H1 (cell line): ENCODE measurements at regions not wholly inside any gene's neighbourhood (a gene's known extent, or its start where the extent isn't known, plus 50 kb on each side); places are given as distances from the start of the nearest gene placed in this dataset.
"Not testable (repeated sequence)": the region's sequence is repeated elsewhere in the genome, so short reads cannot be mapped to it uniquely, and the experiment has no call there.

Experiments used
- CTCF ChIA-PET: fragments of 300-600 bp; sonication (Branson Sonifier 250); formaldehyde crosslinking; loops from one replicate; lab custom pipeline; 2021; ENCODE audit not compliant: partially characterized antibody; lab: Charles Lee
- POLR2A ChIA-PET: fragments of 300-600 bp; sonication (Branson Sonifier 250); formaldehyde crosslinking; loops from one replicate; lab custom pipeline; 2021; ENCODE audit warnings: inconsistent platforms; ENCODE audit not compliant: partially characterized antibody; lab: Charles Lee
- DNase-seq, 2 experiments: peaks; one replicate each; pipeline versions ENCODE4 v3.0.0 to v3.0.0-alpha.2; 2010 to 2022; ENCODE audit warnings: low spot score in 2 of 2, low read depth in 1 of 2, mixed read lengths in 1 of 2
- FAIRE-seq: peaks from 2 replicates; lab custom pipeline; 2011; peaks lifted over from hg19 to GRCh38; lab: Jason Lieb, UNC
- H2AFZ ChIP-seq: 2 replicates; pipeline ENCODE4 v1.8.1; 2012; ENCODE audit warnings: low read length, inconsistent platforms
- H2AK5ac ChIP-seq: 2 replicates; pipeline ENCODE4 v1.6.1; 2013; ENCODE audit warnings: low read depth, low read length
- H2BK120ac ChIP-seq: replicated peaks from 2 replicates; pipeline ENCODE3; 2013; ENCODE audit warnings: low read depth, low read length, inconsistent platforms
- H2BK12ac ChIP-seq: 2 replicates; pipeline ENCODE4 v1.6.1; 2013; ENCODE audit warnings: low read depth, low read length
- H2BK15ac ChIP-seq: 2 replicates; pipeline ENCODE4 v1.6.1; 2013; ENCODE audit warnings: low read length
- H2BK20ac ChIP-seq: 2 replicates; pipeline ENCODE4 v1.6.1; 2013; ENCODE audit warnings: low read length
- H2BK5ac ChIP-seq: 2 replicates; pipeline ENCODE4 v1.6.1; 2013; ENCODE audit warnings: low read depth, low read length
- H3K14ac ChIP-seq: 2 replicates; pipeline ENCODE4 v1.6.1; 2013; ENCODE audit warnings: inconsistent platforms; ENCODE audit not compliant: insufficient read length
- H3K18ac ChIP-seq: 2 replicates; pipeline ENCODE4 v1.6.1; 2013; ENCODE audit warnings: low read length; ENCODE audit errors: extremely low read depth
- H3K23ac ChIP-seq: 2 replicates; pipeline ENCODE4 v1.6.1; 2013; ENCODE audit warnings: inconsistent platforms; ENCODE audit not compliant: insufficient read length
- H3K23me2 ChIP-seq: 2 replicates; pipeline ENCODE4 v1.6.1; 2013; ENCODE audit warnings: low read depth, low read length
- H3K27ac ChIP-seq: 2 replicates; pipeline ENCODE4 v1.6.1; 2011; ENCODE audit warnings: low read depth, low read length, inconsistent platforms
- H3K27me3 ChIP-seq, 4 experiments: replicated peaks in 1 of 4; 1 replicate in 1 of 4; 2 replicates in 3 of 4; pipeline versions ENCODE4 v1.6.1 to v1.8.1; 2011 to 2013; ENCODE audit warnings: low read length in 3 of 4, mild to moderate bottlenecking in 3 of 4, inconsistent platforms in 2 of 4, mixed read lengths in 2 of 4, moderate library complexity in 1 of 4; ENCODE audit not compliant: control insufficient read depth in 3 of 4, insufficient read depth in 3 of 4; ENCODE audit errors: extremely low read depth in 1 of 4
- H3K36me3 ChIP-seq, 4 experiments: 2 replicates each; pipeline versions ENCODE4 v1.6.1 to v1.8.1; 2011 to 2013; ENCODE audit warnings: mild to moderate bottlenecking in 4 of 4, low read length in 3 of 4, moderate library complexity in 2 of 4, control low read depth in 1 of 4, inconsistent platforms in 1 of 4; ENCODE audit not compliant: insufficient read depth in 4 of 4, control insufficient read depth in 2 of 4
- H3K4ac ChIP-seq: replicated peaks from 2 replicates; pipeline ENCODE3; 2013; ENCODE audit warnings: low read length, low read depth, mixed read lengths, inconsistent platforms; ENCODE audit not compliant: insufficient read length
- H3K4me1 ChIP-seq, 4 experiments: replicated peaks in 1 of 4; 1 replicate in 1 of 4; 2 replicates in 3 of 4; pipeline versions ENCODE4 v1.6.1 to v1.8.1; 2011 to 2013; ENCODE audit warnings: low read length in 3 of 4, inconsistent platforms in 2 of 4, mixed read lengths in 1 of 4; ENCODE audit not compliant: insufficient read depth in 4 of 4, control insufficient read depth in 3 of 4
- H3K4me2 ChIP-seq, 2 experiments: 2 replicates each; pipeline versions ENCODE4 v1.6.1 to v1.8.1; 2011 to 2013; ENCODE audit warnings: low read depth in 2 of 2, low read length in 2 of 2, control low read depth in 1 of 2, inconsistent platforms in 1 of 2, mild to moderate bottlenecking in 1 of 2; ENCODE audit not compliant: insufficient read depth in 1 of 2
- H3K4me3 ChIP-seq, 4 experiments: fragments of 200-600, 300-600 bp in 1 of 4; sonication (generic), shearing (Covaris generic), sonication (Bioruptor Twin) in 1 of 4; 2 replicates each; pipeline versions ENCODE4 v1.5.1 to v1.8.1; 2011 to 2016; ENCODE audit warnings: low read length in 4 of 4, low read depth in 3 of 4, control low read depth in 2 of 4, inconsistent platforms in 2 of 4, mild to moderate bottlenecking in 2 of 4, mixed read lengths in 1 of 4, moderate library complexity in 1 of 4; ENCODE audit not compliant: insufficient read depth in 2 of 4; ENCODE audit errors: extremely low read depth in 1 of 4
- H3K56ac ChIP-seq: replicated peaks from 2 replicates; pipeline ENCODE3; 2013; ENCODE audit warnings: low read depth, mild to moderate bottlenecking, mixed read lengths, low read length, inconsistent platforms; ENCODE audit not compliant: insufficient read length
- H3K79me1 ChIP-seq: 2 replicates; pipeline ENCODE4 v1.6.1; 2013; ENCODE audit warnings: low read depth, low read length, control low read depth
- H3K79me2 ChIP-seq, 2 experiments: 2 replicates each; pipeline versions ENCODE4 v1.6.1 to v1.8.1; 2012 to 2013; ENCODE audit warnings: low read length in 2 of 2, mild to moderate bottlenecking in 2 of 2, inconsistent platforms in 1 of 2; ENCODE audit not compliant: insufficient read depth in 2 of 2, control insufficient read depth in 1 of 2
- H3K9ac ChIP-seq, 4 experiments: replicated peaks in 1 of 4; 1 replicate in 1 of 4; 2 replicates in 3 of 4; pipeline versions ENCODE4 v1.6.1 to v1.8.1; 2011 to 2013; ENCODE audit warnings: low read depth in 3 of 4, low read length in 3 of 4, control low read depth in 2 of 4, mild to moderate bottlenecking in 2 of 4, moderate library complexity in 2 of 4, inconsistent platforms in 1 of 4; ENCODE audit errors: extremely low read depth in 1 of 4
- H3K9me3 ChIP-seq, 2 experiments: 2 replicates each; pipeline versions ENCODE4 v1.6.1 to v1.8.1; 2012 to 2013; ENCODE audit warnings: mild to moderate bottlenecking in 2 of 2, moderate library complexity in 2 of 2, control low read depth in 1 of 2, inconsistent platforms in 1 of 2, low read depth in 1 of 2, low read length in 1 of 2, mixed read lengths in 1 of 2; ENCODE audit not compliant: insufficient read depth in 2 of 2
- H4K20me1 ChIP-seq, 2 experiments: replicated peaks in 1 of 2; 2 replicates each; pipeline versions ENCODE3 to v1.8.1; 2011 to 2013; ENCODE audit warnings: inconsistent platforms in 2 of 2, low read length in 2 of 2, mild to moderate bottlenecking in 1 of 2; ENCODE audit not compliant: insufficient read depth in 2 of 2, control insufficient read depth in 1 of 2
- H4K5ac ChIP-seq: 2 replicates; pipeline ENCODE4 v1.6.1; 2013; ENCODE audit warnings: low read length, low read depth, mixed read lengths, inconsistent platforms; ENCODE audit not compliant: insufficient read length
- H4K8ac ChIP-seq: 2 replicates; pipeline ENCODE4 v1.8.0; 2013; ENCODE audit warnings: mild to moderate bottlenecking, moderate library complexity, low read length, inconsistent platforms; ENCODE audit not compliant: insufficient read depth; ENCODE audit errors: extremely low read depth
- H4K91ac ChIP-seq: replicated peaks from 2 replicates; pipeline ENCODE3; 2013; ENCODE audit warnings: low read length, mixed read lengths, inconsistent platforms; ENCODE audit not compliant: insufficient read length
- WGBS, 2 experiments: shearing (Covaris generic) in 1 of 2; methylation state at CpG; one replicate each; pipeline versions ENCODE4 v1.1.6 to v1.1.7; 2013 to 2015; ENCODE audit warnings: low lambda C conversion rate in 2 of 2, mixed read lengths in 2 of 2, inconsistent platforms in 1 of 2, low coverage in 1 of 2, missing lambda C conversion rate in 1 of 2; ENCODE audit not compliant: insufficient replicate concordance in 2 of 2, insufficient coverage in 1 of 2, insufficient read length in 1 of 2; ENCODE audit errors: extremely low coverage in 1 of 2, missing lambda C conversion rate in 1 of 2; 5-methylcytosine and 5-hydroxymethylcytosine counted together

DNA sequence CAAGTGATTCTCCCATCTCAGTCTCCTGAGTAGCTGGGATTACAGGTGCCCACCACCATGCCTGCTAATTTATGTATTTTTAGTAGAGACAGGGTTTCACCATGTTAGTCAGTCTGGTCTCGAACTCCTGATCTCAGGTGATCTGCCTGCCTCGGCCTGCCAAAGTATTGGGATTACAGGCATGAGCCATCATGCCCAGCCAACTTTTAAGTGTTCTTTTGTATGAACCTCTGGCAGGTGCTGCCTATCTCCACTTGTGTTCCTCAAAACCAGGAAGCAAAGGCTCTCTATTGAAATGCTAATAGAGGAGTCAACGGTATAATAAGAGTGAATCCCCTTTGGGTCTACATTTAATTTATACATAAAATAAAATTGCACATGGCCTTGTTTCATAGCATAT is 1212.0 kb downstream of the VRK1 start:
- H2BK12ac ChIP-seq, H3K4me2 ChIP-seq, DNase-seq, H3K9ac ChIP-seq, H3K56ac ChIP-seq, H3K4me3 ChIP-seq, H3K14ac ChIP-seq, H4K91ac ChIP-seq, H3K23me2 ChIP-seq, H3K23ac ChIP-seq, H2AK5ac ChIP-seq, POLR2A ChIA-PET, H3K79me1 ChIP-seq, H2BK15ac ChIP-seq, H2AFZ ChIP-seq, H3K27me3 ChIP-seq, H4K20me1 ChIP-seq, H3K27ac ChIP-seq, FAIRE-seq, H4K8ac ChIP-seq, H3K79me2 ChIP-seq, H2BK120ac ChIP-seq, H3K18ac ChIP-seq, H2BK5ac ChIP-seq, H3K9me3 ChIP-seq, CTCF ChIA-PET, H3K36me3 ChIP-seq, H3K4me1 ChIP-seq, H3K4ac ChIP-seq, H4K5ac ChIP-seq, H2BK20ac ChIP-seq: not testable (repeated sequence)
- 80% methylated on average over 3 of the region's 3 CpGs; no CpG with 5 or more reads in 1 of the 2 experiments for WGBS, 2 experiments
